ENCODE measurements at regions not wholly inside any gene's neighbourhood (a gene's known extent, or its start where the extent isn't known, plus 50 kb on each side); places are given as distances from the start of the nearest gene placed in this dataset.
"Not testable (repeated sequence)": the region's sequence is repeated elsewhere in the genome, so short reads cannot be mapped to it uniquely, and the experiment has no call there.

GRCh38 chr14:105720852-105721601, 194.6 kb downstream of the TMEM121 start:
- H3K9me3 Mint-ChIP-seq (ENCODE audit: unreplicated experiment): peaks cover 12% of the 10 kb centered on the region
- H3K4me1 Mint-ChIP-seq (ENCODE audit: low read depth, unreplicated experiment); intact Hi-C loops (cut with micrococcal nuclease; ENCODE audit: unreplicated experiment); H3K4me3 Mint-ChIP-seq (ENCODE audit: unreplicated experiment); POLR2A ChIA-PET; H3K27me3 Mint-ChIP-seq (ENCODE audit: insufficient read depth, unreplicated experiment); H3K4me3 ChIP-seq (ENCODE audit: low read depth, low read length); H3K27me3 ChIP-seq (replicated peaks; ENCODE audit: control insufficient read depth, insufficient read depth, low read length); CTCF ChIA-PET; H3K36me3 Mint-ChIP-seq (ENCODE audit: insufficient read depth, unreplicated experiment); BruUV-seq (replicated peaks); H3K9me3 ChIP-seq; H3K27ac Mint-ChIP-seq (ENCODE audit: unreplicated experiment); H3K36me3 ChIP-seq (ENCODE audit: control insufficient read depth, insufficient read depth, low read length); H3K4me1 ChIP-seq: not testable (repeated sequence)
- DNase-seq: peak in 1 of 2 experiments; percentile 7

- H3K36me3 ChIP-seq (ENCODE audit: control insufficient read depth, insufficient read depth, low read length); intact Hi-C loops (cut with micrococcal nuclease; ENCODE audit: unreplicated experiment); H3K27ac Mint-ChIP-seq (ENCODE audit: unreplicated experiment); H3K27me3 ChIP-seq (replicated peaks; ENCODE audit: control insufficient read depth, insufficient read depth, low read length); H3K9me3 ChIP-seq; H3K4me3 Mint-ChIP-seq (ENCODE audit: unreplicated experiment); H3K27me3 Mint-ChIP-seq (ENCODE audit: insufficient read depth, unreplicated experiment); BruUV-seq (replicated peaks); CTCF ChIA-PET; H3K36me3 Mint-ChIP-seq (ENCODE audit: insufficient read depth, unreplicated experiment); POLR2A ChIA-PET; H3K4me1 Mint-ChIP-seq (ENCODE audit: low read depth, unreplicated experiment); H3K4me3 ChIP-seq (ENCODE audit: low read depth, low read length); H3K4me1 ChIP-seq: not testable (repeated sequence)
- peak in 1 of 2 experiments; percentile 7 for DNase-seq
- H3K9me3 Mint-ChIP-seq (ENCODE audit: unreplicated experiment): peaks cover 12% of the 10 kb centered on the region
Measured at GRCh38 chr14:105721602-105721970, 195.2 kb downstream of the TMEM121 start.

GRCh38 chr14:105721996-105722709, 195.8 kb downstream of the TMEM121 start:
- POLR2A ChIA-PET; H3K27me3 Mint-ChIP-seq (ENCODE audit: insufficient read depth, unreplicated experiment); CTCF ChIA-PET; H3K36me3 ChIP-seq (ENCODE audit: control insufficient read depth, insufficient read depth, low read length); H3K9me3 ChIP-seq; H3K4me3 ChIP-seq (ENCODE audit: low read depth, low read length); H3K27me3 ChIP-seq (replicated peaks; ENCODE audit: control insufficient read depth, insufficient read depth, low read length); H3K4me1 ChIP-seq; H3K4me3 Mint-ChIP-seq (ENCODE audit: unreplicated experiment); intact Hi-C loops (cut with micrococcal nuclease; ENCODE audit: unreplicated experiment); H3K4me1 Mint-ChIP-seq (ENCODE audit: low read depth, unreplicated experiment); BruUV-seq (replicated peaks); H3K36me3 Mint-ChIP-seq (ENCODE audit: insufficient read depth, unreplicated experiment); H3K27ac Mint-ChIP-seq (ENCODE audit: unreplicated experiment): not testable (repeated sequence)
- peak in 1 of 2 experiments; percentile 14 for DNase-seq
- peaks cover 12% of the 10 kb centered on the region for H3K9me3 Mint-ChIP-seq (ENCODE audit: unreplicated experiment)

GRCh38 chr14:105723271-105723670, 196.9 kb downstream of the TMEM121 start:
- H3K27ac Mint-ChIP-seq (ENCODE audit: unreplicated experiment); BruUV-seq (replicated peaks); POLR2A ChIA-PET; H3K4me1 ChIP-seq; H3K4me3 Mint-ChIP-seq (ENCODE audit: unreplicated experiment); H3K36me3 Mint-ChIP-seq (ENCODE audit: insufficient read depth, unreplicated experiment); H3K27me3 Mint-ChIP-seq (ENCODE audit: insufficient read depth, unreplicated experiment); H3K4me3 ChIP-seq (ENCODE audit: low read depth, low read length); H3K27me3 ChIP-seq (replicated peaks; ENCODE audit: control insufficient read depth, insufficient read depth, low read length); H3K9me3 ChIP-seq; CTCF ChIA-PET; H3K36me3 ChIP-seq (ENCODE audit: control insufficient read depth, insufficient read depth, low read length); intact Hi-C loops (cut with micrococcal nuclease; ENCODE audit: unreplicated experiment); H3K4me1 Mint-ChIP-seq (ENCODE audit: low read depth, unreplicated experiment): not testable (repeated sequence)
- peaks cover 12% of the 10 kb centered on the region for H3K9me3 Mint-ChIP-seq (ENCODE audit: unreplicated experiment)
- DNase-seq: peak in 1 of 2 experiments; percentile 14

GRCh38 chr14:105723776-105724175, 197.4 kb downstream of the TMEM121 start:
- H3K36me3 ChIP-seq (ENCODE audit: control insufficient read depth, insufficient read depth, low read length); H3K4me1 ChIP-seq; H3K27me3 ChIP-seq (replicated peaks; ENCODE audit: control insufficient read depth, insufficient read depth, low read length); POLR2A ChIA-PET; H3K4me3 Mint-ChIP-seq (ENCODE audit: unreplicated experiment); BruUV-seq (replicated peaks); intact Hi-C loops (cut with micrococcal nuclease; ENCODE audit: unreplicated experiment); CTCF ChIA-PET; H3K27me3 Mint-ChIP-seq (ENCODE audit: insufficient read depth, unreplicated experiment); DNase-seq; H3K4me3 ChIP-seq (ENCODE audit: low read depth, low read length); H3K9me3 ChIP-seq; H3K4me1 Mint-ChIP-seq (ENCODE audit: low read depth, unreplicated experiment); H3K27ac Mint-ChIP-seq (ENCODE audit: unreplicated experiment); H3K36me3 Mint-ChIP-seq (ENCODE audit: insufficient read depth, unreplicated experiment): not testable (repeated sequence)
- peaks cover 12% of the 10 kb centered on the region for H3K9me3 Mint-ChIP-seq (ENCODE audit: unreplicated experiment)

GRCh38 chr14:105729825-105730368, 203.5 kb downstream of the TMEM121 start:
- H3K4me1 Mint-ChIP-seq (ENCODE audit: low read depth, unreplicated experiment); H3K36me3 ChIP-seq (ENCODE audit: control insufficient read depth, insufficient read depth, low read length); H3K27ac Mint-ChIP-seq (ENCODE audit: unreplicated experiment); CTCF ChIA-PET; H3K9me3 ChIP-seq; H3K4me3 Mint-ChIP-seq (ENCODE audit: unreplicated experiment); DNase-seq; H3K4me1 ChIP-seq; H3K4me3 ChIP-seq (ENCODE audit: low read depth, low read length); POLR2A ChIA-PET; H3K27me3 ChIP-seq (replicated peaks; ENCODE audit: control insufficient read depth, insufficient read depth, low read length); H3K9me3 Mint-ChIP-seq (ENCODE audit: unreplicated experiment); H3K36me3 Mint-ChIP-seq (ENCODE audit: insufficient read depth, unreplicated experiment); BruUV-seq (replicated peaks); intact Hi-C loops (cut with micrococcal nuclease; ENCODE audit: unreplicated experiment): not testable (repeated sequence)
- peaks cover 20% of the 10 kb centered on the region for H3K27me3 Mint-ChIP-seq (ENCODE audit: insufficient read depth, unreplicated experiment)

- H3K9me3 ChIP-seq; H3K27ac Mint-ChIP-seq (ENCODE audit: unreplicated experiment); H3K4me3 Mint-ChIP-seq (ENCODE audit: unreplicated experiment); CTCF ChIA-PET; DNase-seq; H3K4me1 ChIP-seq; H3K27me3 ChIP-seq (replicated peaks; ENCODE audit: control insufficient read depth, insufficient read depth, low read length); POLR2A ChIA-PET; H3K36me3 ChIP-seq (ENCODE audit: control insufficient read depth, insufficient read depth, low read length); BruUV-seq (replicated peaks); H3K4me3 ChIP-seq (ENCODE audit: low read depth, low read length); H3K9me3 Mint-ChIP-seq (ENCODE audit: unreplicated experiment); H3K36me3 Mint-ChIP-seq (ENCODE audit: insufficient read depth, unreplicated experiment); H3K4me1 Mint-ChIP-seq (ENCODE audit: low read depth, unreplicated experiment); intact Hi-C loops (cut with micrococcal nuclease; ENCODE audit: unreplicated experiment): not testable (repeated sequence)
- H3K27me3 Mint-ChIP-seq (ENCODE audit: insufficient read depth, unreplicated experiment): peaks cover 20% of the 10 kb centered on the region
Measured at GRCh38 chr14:105730731-105731130, 204.3 kb downstream of the TMEM121 start.
